SK-N-SH (cell line): ENCODE measurements at regions not wholly inside any gene's neighbourhood (a gene's known extent, or its start where the extent isn't known, plus 50 kb on each side); places are given as distances from the start of the nearest gene placed in this dataset.

Experiments used
- CTCF ChIA-PET: fragments of 300-600, 350-600 bp; formaldehyde crosslinking; extraction: SDS; loops from one replicate; lab custom pipeline; 2021; lab: Yijun Ruan, JAX
- POLR2A ChIA-PET: fragments of 350-600 bp; sonication (Branson Sonifier 250); formaldehyde crosslinking; extraction: SDS; loops from one replicate; lab custom pipeline; 2020; ENCODE audit warnings: antibody characterized with exemption, inconsistent platforms; lab: Yijun Ruan, JAX
- DNase-seq: peaks from one replicate; pipeline ENCODE4 v3.0.0; 2012
- H2AFZ ChIP-seq: fragments of 200-600 bp; sonication (generic); 2 replicates; pipeline ENCODE4 v1.8.1; 2016; ENCODE audit warnings: antibody characterized with exemption, mild to moderate bottlenecking, low read depth
- H3F3A ChIP-seq: fragments of 200-600 bp; sonication (generic); replicated peaks from 2 replicates; pipeline ENCODE3; 2016; ENCODE audit warnings: antibody characterized with exemption, mild to moderate bottlenecking; ENCODE audit not compliant: insufficient read depth
- H3K27ac ChIP-seq, 2 experiments: fragments of 200-500 bp in 1 of 2; fragments of 200-600 bp in 1 of 2; sonication (Bioruptor generic) in 1 of 2; sonication (generic), shearing (Covaris generic) in 1 of 2; 2 replicates each; pipeline versions ENCODE4 v1.5.1 to v1.6.1; 2014 to 2016; ENCODE audit warnings: low read depth in 2 of 2, inconsistent platforms in 1 of 2, low read length in 1 of 2, mild to moderate bottlenecking in 1 of 2, mixed read lengths in 1 of 2
- H3K27me3 ChIP-seq: fragments of 200-600 bp; sonication (generic), shearing (Covaris generic); 2 replicates; pipeline ENCODE4 v1.6.1; 2016; ENCODE audit warnings: mixed run types; ENCODE audit not compliant: insufficient read depth
- H3K36me3 ChIP-seq, 2 experiments: fragments of 200-500 bp in 1 of 2; fragments of 200-600 bp in 1 of 2; sonication (Bioruptor generic) in 1 of 2; sonication (generic) in 1 of 2; replicated peaks in 1 of 2; 2 replicates each; pipeline versions ENCODE3 to v1.5.1; 2014 to 2016; ENCODE audit warnings: low read length in 1 of 2, mild to moderate bottlenecking in 1 of 2; ENCODE audit not compliant: insufficient read depth in 2 of 2, control insufficient read depth in 1 of 2
- H3K4me1 ChIP-seq, 2 experiments: fragments of 200-500 bp in 1 of 2; fragments of 200-600 bp in 1 of 2; sonication (Bioruptor generic) in 1 of 2; sonication (generic), shearing (Covaris generic) in 1 of 2; 2 replicates each; pipeline versions ENCODE4 v1.5.1 to v1.6.1; 2014 to 2016; ENCODE audit warnings: low read depth in 1 of 2, low read length in 1 of 2, mixed run types in 1 of 2; ENCODE audit not compliant: insufficient read depth in 2 of 2, control insufficient read depth in 1 of 2
- H3K4me2 ChIP-seq: fragments of 200-600 bp; sonication (generic), shearing (Covaris generic); 2 replicates; pipeline ENCODE4 v1.6.1; 2017; ENCODE audit warnings: mixed run types
- H3K4me3 ChIP-seq, 2 experiments: fragments of 200-500 bp in 1 of 2; fragments of 200-600 bp in 1 of 2; sonication (Bioruptor generic) in 1 of 2; sonication (generic), shearing (Covaris generic) in 1 of 2; 2 replicates each; pipeline versions ENCODE4 v1.5.1 to v1.8.1; 2014 to 2016; ENCODE audit warnings: low read depth in 2 of 2, inconsistent platforms in 1 of 2, low read length in 1 of 2, mild to moderate bottlenecking in 1 of 2, mixed read lengths in 1 of 2, moderate library complexity in 1 of 2
- H3K79me2 ChIP-seq: fragments of 200-600 bp; sonication (generic); 2 replicates; pipeline ENCODE4 v1.8.1; 2017; ENCODE audit warnings: mild to moderate bottlenecking; ENCODE audit not compliant: insufficient read depth
- H3K9ac ChIP-seq: fragments of 200-600 bp; sonication (generic); 2 replicates; pipeline ENCODE4 v1.6.1; 2017; ENCODE audit warnings: mixed run types
- H3K9me2 ChIP-seq: fragments of 200-600 bp; sonication (generic); 2 replicates; pipeline ENCODE4 v1.6.1; 2017; ENCODE audit warnings: mixed run types
- H3K9me3 ChIP-seq: fragments of 200-600 bp; sonication (generic); 2 replicates; pipeline ENCODE4 v1.6.1; 2017; ENCODE audit warnings: mixed run types, mild to moderate bottlenecking, moderate library complexity
- H4K20me1 ChIP-seq: fragments of 200-600 bp; sonication (generic); 2 replicates; pipeline ENCODE4 v1.6.1; 2017; ENCODE audit warnings: mild to moderate bottlenecking, mixed run types; ENCODE audit not compliant: insufficient read depth
- CHD2 ChIP-seq: fragments of 150-350 bp; IDR thresholded peaks from 2 replicates; pipeline ENCODE4 v1.6.1; 2018; ENCODE audit warnings: low read length; ENCODE audit not compliant: partially characterized antibody
- ELF1 ChIP-seq: IDR thresholded peaks from 2 replicates; pipeline ENCODE4 v1.4.0; 2012
- FOXM1 ChIP-seq: IDR thresholded peaks from 2 replicates; pipeline ENCODE4 v1.4.0; 2012; ENCODE audit warnings: low read depth, mild to moderate bottlenecking
- MEF2A ChIP-seq: IDR thresholded peaks from 2 replicates; pipeline ENCODE4 v1.4.0; 2012; ENCODE audit warnings: low read depth, borderline replicate concordance
- MXI1 ChIP-seq: IDR thresholded peaks from 2 replicates; pipeline ENCODE4 v1.6.1; 2012; ENCODE audit warnings: mild to moderate bottlenecking, low read depth, low read length, improper control_type of control experiment
- NRF1 ChIP-seq: IDR thresholded peaks from 2 replicates; pipeline ENCODE4 v1.6.1; 2012; ENCODE audit warnings: low read depth, mild to moderate bottlenecking, low read length
- RAD21 ChIP-seq: IDR thresholded peaks from 2 replicates; pipeline ENCODE4 v1.6.1; 2012; ENCODE audit warnings: mild to moderate bottlenecking, low read length
- RCOR1 ChIP-seq: fragments of 150-350 bp; IDR thresholded peaks from 2 replicates; pipeline ENCODE4 v1.6.1; 2017; ENCODE audit warnings: antibody characterized with exemption, low read length
- REST ChIP-seq: IDR thresholded peaks from 2 replicates; pipeline ENCODE4 v1.6.1; 2012; ENCODE audit warnings: mild to moderate bottlenecking, low read depth, low read length, moderate library complexity
- TCF12 ChIP-seq: IDR thresholded peaks from 2 replicates; pipeline ENCODE4 v1.4.0; 2012
- USF1 ChIP-seq: IDR thresholded peaks from 2 replicates; pipeline ENCODE4 v1.4.0; 2012; ENCODE audit warnings: low read depth, borderline replicate concordance
- YY1 ChIP-seq: IDR thresholded peaks from 2 replicates; pipeline ENCODE4 v1.4.0; 2012; ENCODE audit warnings: low read depth, mild to moderate bottlenecking
- WGBS: methylation state at CpG from one replicate; pipeline ENCODE4 v1.1.6; 2017; ENCODE audit warnings: low lambda C conversion rate; 5-methylcytosine and 5-hydroxymethylcytosine counted together
- TF ChIP-seq, protein P1 (sequence below): IDR thresholded peaks from 2 replicates; pipeline ENCODE4 v1.4.0; 2012; ENCODE audit warnings: low read depth, borderline replicate concordance
- TF ChIP-seq, protein P2 (sequence below): fragments of 200-600 bp; sonication (generic); IDR thresholded peaks from 2 replicates; pipeline ENCODE4 v1.6.1; 2017; ENCODE audit warnings: antibody characterized with exemption, mild to moderate bottlenecking, moderate library complexity

- WGBS, result 85% methylated on average over 5 of the region's 5 CpGs
- TF ChIP-seq, protein P1, sequence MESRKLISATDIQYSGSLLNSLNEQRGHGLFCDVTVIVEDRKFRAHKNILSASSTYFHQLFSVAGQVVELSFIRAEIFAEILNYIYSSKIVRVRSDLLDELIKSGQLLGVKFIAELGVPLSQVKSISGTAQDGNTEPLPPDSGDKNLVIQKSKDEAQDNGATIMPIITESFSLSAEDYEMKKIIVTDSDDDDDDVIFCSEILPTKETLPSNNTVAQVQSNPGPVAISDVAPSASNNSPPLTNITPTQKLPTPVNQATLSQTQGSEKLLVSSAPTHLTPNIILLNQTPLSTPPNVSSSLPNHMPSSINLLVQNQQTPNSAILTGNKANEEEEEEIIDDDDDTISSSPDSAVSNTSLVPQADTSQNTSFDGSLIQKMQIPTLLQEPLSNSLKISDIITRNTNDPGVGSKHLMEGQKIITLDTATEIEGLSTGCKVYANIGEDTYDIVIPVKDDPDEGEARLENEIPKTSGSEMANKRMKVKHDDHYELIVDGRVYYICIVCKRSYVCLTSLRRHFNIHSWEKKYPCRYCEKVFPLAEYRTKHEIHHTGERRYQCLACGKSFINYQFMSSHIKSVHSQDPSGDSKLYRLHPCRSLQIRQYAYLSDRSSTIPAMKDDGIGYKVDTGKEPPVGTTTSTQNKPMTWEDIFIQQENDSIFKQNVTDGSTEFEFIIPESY, result no peak
- TF ChIP-seq FOXM1 (no peak), CHD2 (no peak)
- H3F3A ChIP-seq, result no peaks in the 10 kb centered on the region
- no peaks in the 10 kb centered on the region for H3K9me3 ChIP-seq
- no peak for DNase-seq
- H2AFZ ChIP-seq, result no peak overlapping the region
- ChIA-PET CTCF (no interaction called here), POLR2A (no interaction called here)
- no peak overlapping the region for H3K4me2 ChIP-seq
- H3K9ac ChIP-seq, result no peak overlapping the region
- H3K27me3 ChIP-seq, result no peaks in the 10 kb centered on the region
- H3K4me3 ChIP-seq, result no peak overlapping the region
- peaks cover 0 to 12% of the 10 kb centered on the region in 2 experiments; a peak in 2 of 4 replicates for H3K4me1 ChIP-seq
- H3K27ac ChIP-seq, result no peak overlapping the region
- H3K9me2 ChIP-seq, result no peaks in the 10 kb centered on the region
- H3K36me3 ChIP-seq, result no peaks in the 10 kb centered on the region
- no peaks in the 10 kb centered on the region for H4K20me1 ChIP-seq
- H3K79me2 ChIP-seq, result no peaks in the 10 kb centered on the region
These were observed 450.2 kb downstream of the NR2F1-AS1 start for GRCh38 chr5:93130624-93131490.

DNA sequence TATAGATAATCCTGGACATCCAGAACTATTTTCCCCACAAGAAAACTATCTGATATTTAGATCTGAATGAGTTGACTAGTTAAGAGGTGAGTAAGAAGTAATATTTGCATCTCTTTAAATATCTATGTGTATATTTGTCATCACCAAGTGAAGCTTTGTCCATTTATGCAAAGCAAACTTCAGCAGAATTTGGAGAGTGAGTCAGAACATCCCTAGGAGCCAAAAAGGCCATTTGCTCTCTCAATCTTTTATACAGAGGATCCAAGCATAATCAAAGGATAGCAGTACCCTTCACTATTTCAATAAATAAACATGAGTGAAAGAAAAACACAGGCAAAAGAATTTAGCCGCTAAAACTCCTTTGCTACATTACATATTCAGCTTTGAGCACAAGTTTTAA lies 454.4 kb downstream of the NR2F1-AS1 start:
- peaks cover 2 to 12% of the 10 kb centered on the region in 2 experiments; a peak in 3 of 4 replicates for H3K4me1 ChIP-seq
- no peaks in the 10 kb centered on the region for H3K36me3 ChIP-seq
- H4K20me1 ChIP-seq, result no peaks in the 10 kb centered on the region
- no peaks in the 10 kb centered on the region for H3K27me3 ChIP-seq
- 92% methylated on average over 1 of the region's 1 CpG for WGBS
- H2AFZ ChIP-seq, result no peak overlapping the region
- no peaks in the 10 kb centered on the region for H3K9me2 ChIP-seq
- no peak overlapping the region for H3K4me2 ChIP-seq
- H3K9ac ChIP-seq, result no peak overlapping the region
- no peak for DNase-seq
- no peak overlapping the region for H3K4me3 ChIP-seq
- POLR2A ChIA-PET, result no interaction called here
- no peaks in the 10 kb centered on the region for H3F3A ChIP-seq
- peak overlapping the region in 1 of 2 experiments; percentile 23; a peak in 1 of 4 replicates for H3K27ac ChIP-seq
- no peaks in the 10 kb centered on the region for H3K79me2 ChIP-seq
- no peaks in the 10 kb centered on the region for H3K9me3 ChIP-seq
- CTCF ChIA-PET, result interaction anchor here (0.8 to 1.6 kb wide), 2 partner anchors 27 to 30 kb away, joined by 3 read pairs; no protein-coding TSS in a partner anchor
- TF ChIP-seq, protein P1, result no peak
- no peak for TF ChIP-seq ELF1
- no peak for TF ChIP-seq MXI1
- no peak for TF ChIP-seq RAD21
- TF ChIP-seq, protein P2, sequence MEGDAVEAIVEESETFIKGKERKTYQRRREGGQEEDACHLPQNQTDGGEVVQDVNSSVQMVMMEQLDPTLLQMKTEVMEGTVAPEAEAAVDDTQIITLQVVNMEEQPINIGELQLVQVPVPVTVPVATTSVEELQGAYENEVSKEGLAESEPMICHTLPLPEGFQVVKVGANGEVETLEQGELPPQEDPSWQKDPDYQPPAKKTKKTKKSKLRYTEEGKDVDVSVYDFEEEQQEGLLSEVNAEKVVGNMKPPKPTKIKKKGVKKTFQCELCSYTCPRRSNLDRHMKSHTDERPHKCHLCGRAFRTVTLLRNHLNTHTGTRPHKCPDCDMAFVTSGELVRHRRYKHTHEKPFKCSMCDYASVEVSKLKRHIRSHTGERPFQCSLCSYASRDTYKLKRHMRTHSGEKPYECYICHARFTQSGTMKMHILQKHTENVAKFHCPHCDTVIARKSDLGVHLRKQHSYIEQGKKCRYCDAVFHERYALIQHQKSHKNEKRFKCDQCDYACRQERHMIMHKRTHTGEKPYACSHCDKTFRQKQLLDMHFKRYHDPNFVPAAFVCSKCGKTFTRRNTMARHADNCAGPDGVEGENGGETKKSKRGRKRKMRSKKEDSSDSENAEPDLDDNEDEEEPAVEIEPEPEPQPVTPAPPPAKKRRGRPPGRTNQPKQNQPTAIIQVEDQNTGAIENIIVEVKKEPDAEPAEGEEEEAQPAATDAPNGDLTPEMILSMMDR, result no peak
- no peak for TF ChIP-seq TCF12
- TF ChIP-seq NRF1, result no peak
- TF ChIP-seq USF1, result no peak
- no peak for TF ChIP-seq YY1
- no peak for TF ChIP-seq MEF2A
- TF ChIP-seq RCOR1, result no peak
- TF ChIP-seq REST, result no peak
